Keratinocyte (primary cell): ENCODE measurements at regions not wholly inside any gene's neighbourhood (a gene's known extent, or its start where the extent isn't known, plus 50 kb on each side); places are given as distances from the start of the nearest gene placed in this dataset.

ENCODE experiments used
- DNase-seq: peaks from one replicate; pipeline ENCODE4 v3.0.0-alpha.2; 2011; ENCODE audit warnings: low read depth, missing footprints, low spot score
- FAIRE-seq: peaks from 2 replicates; lab custom pipeline; 2011; peaks lifted over from hg19 to GRCh38; lab: Jason Lieb, UNC
- H2AFZ ChIP-seq: 2 replicates; pipeline ENCODE4 v1.6.0; 2012; ENCODE audit warnings: low read length, control low read depth, inconsistent platforms; ENCODE audit not compliant: control insufficient read depth
- H3K27ac ChIP-seq: 2 replicates; pipeline ENCODE4 v1.5.1; 2011; ENCODE audit warnings: low read length; ENCODE audit not compliant: control insufficient read depth, insufficient read depth
- H3K27me3 ChIP-seq: 3 replicates; pipeline ENCODE4 v1.6.0; 2011; ENCODE audit warnings: low read length; ENCODE audit not compliant: control insufficient read depth, insufficient read depth; ENCODE audit errors: extremely low read depth
- H3K36me3 ChIP-seq, 2 experiments: 2 replicates in 1 of 2; 3 replicates in 1 of 2; pipeline ENCODE4 v1.5.1; 2011; ENCODE audit warnings: low read length in 2 of 2, mild to moderate bottlenecking in 1 of 2; ENCODE audit not compliant: control insufficient read depth in 2 of 2, insufficient read depth in 2 of 2; ENCODE audit errors: extremely low read depth in 1 of 2
- H3K4me1 ChIP-seq: 3 replicates; pipeline ENCODE4 v1.5.1; 2011; ENCODE audit warnings: low read length; ENCODE audit not compliant: control insufficient read depth, insufficient read depth; ENCODE audit errors: extremely low read depth
- H3K4me2 ChIP-seq: 3 replicates; pipeline ENCODE4 v1.6.0; 2011; ENCODE audit warnings: low read depth, low read length; ENCODE audit not compliant: control insufficient read depth, insufficient read depth; ENCODE audit errors: extremely low read depth
- H3K4me3 ChIP-seq, 3 experiments: fragments of 200-600 bp in 1 of 3; sonication (generic) in 1 of 3; 2 replicates in 2 of 3; 3 replicates in 1 of 3; pipeline ENCODE4 v1.5.1; 2011 to 2016; ENCODE audit warnings: low read length in 3 of 3, mild to moderate bottlenecking in 3 of 3, control low read depth in 2 of 3, inconsistent platforms in 1 of 3, low read depth in 1 of 3, mixed read lengths in 1 of 3, mixed run types in 1 of 3, moderate library complexity in 1 of 3; ENCODE audit not compliant: control insufficient read depth in 2 of 3, insufficient read depth in 2 of 3; ENCODE audit errors: extremely low read depth in 1 of 3
- H3K79me2 ChIP-seq: 2 replicates; pipeline ENCODE4 v1.6.0; 2012; ENCODE audit warnings: low read length; ENCODE audit not compliant: control insufficient read depth, insufficient read depth
- H3K9ac ChIP-seq: 3 replicates; pipeline ENCODE4 v1.6.0; 2011; ENCODE audit warnings: low read length; ENCODE audit not compliant: control insufficient read depth, insufficient read depth; ENCODE audit errors: extremely low read depth
- H3K9me1 ChIP-seq: 3 replicates; pipeline ENCODE4 v1.6.0; 2011; ENCODE audit warnings: low read length; ENCODE audit not compliant: control insufficient read depth, insufficient read depth; ENCODE audit errors: extremely low read depth
- H3K9me3 ChIP-seq: 2 replicates; pipeline ENCODE4 v1.5.1; 2012; ENCODE audit warnings: low read depth, low read length; ENCODE audit not compliant: control insufficient read depth
- H4K20me1 ChIP-seq: 3 replicates; pipeline ENCODE4 v1.6.0; 2011; ENCODE audit warnings: low read length; ENCODE audit not compliant: control insufficient read depth, insufficient read depth; ENCODE audit errors: extremely low read depth
- EZH2 ChIP-seq: IDR thresholded peaks from one replicate; pipeline ENCODE4 v1.6.1; 2012; ENCODE audit warnings: inconsistent platforms, mild to moderate bottlenecking, low read length, moderate library complexity
- dilution Hi-C: fragments of 300-500 bp; cut with MboI; formaldehyde crosslinking; loops from one replicate; pipeline ENCODE4 v1.7.0; 2020; ENCODE audit warnings: low sequenced_read_pairs; ENCODE audit not compliant: extremely low pct_ligation_motif_present
- TF ChIP-seq, protein P1 (sequence below), 3 experiments: IDR thresholded peaks in 1 of 3; conservative IDR thresholded peaks in 1 of 3; optimal IDR thresholded peaks in 1 of 3; 2 replicates in 2 of 3; 3 replicates in 1 of 3; pipeline versions ENCODE3 to v1.5.1; 2011; ENCODE audit warnings: low read length in 3 of 3, mild to moderate bottlenecking in 3 of 3, moderate library complexity in 2 of 3, control low read depth in 1 of 3, inconsistent platforms in 1 of 3; ENCODE audit not compliant: insufficient read depth in 2 of 3; ENCODE audit errors: extremely low read depth in 1 of 3

DNA sequence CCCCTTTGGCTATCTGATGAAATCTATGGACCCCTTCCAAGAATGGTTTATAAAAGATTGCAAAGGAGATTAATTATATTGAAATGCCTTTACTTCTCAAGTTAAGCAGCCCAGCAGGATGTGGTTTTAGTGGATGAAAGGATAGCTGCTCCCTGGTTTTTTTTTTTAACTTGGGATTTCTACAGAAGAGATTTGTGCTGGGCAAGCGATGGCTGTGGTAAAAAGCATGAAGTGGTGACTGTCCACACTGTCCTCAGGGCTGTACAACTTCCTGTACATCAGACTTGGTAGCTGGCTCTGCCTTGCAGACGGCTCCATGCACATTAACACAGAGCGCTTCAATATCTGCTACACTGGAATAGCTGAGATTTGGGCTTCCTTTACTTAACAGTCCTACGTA is 321.7 kb downstream of the DHX15 start:
- no peak overlapping the region for H3K27ac ChIP-seq
- H3K4me2 ChIP-seq, result no peak overlapping the region
- FAIRE-seq (peak; percentile 70), DNase-seq (no peak)
- H3K4me3 ChIP-seq, result no peak overlapping the region
- H4K20me1 ChIP-seq, result no peaks in the 10 kb centered on the region
- no peak for TF ChIP-seq EZH2
- TF ChIP-seq, protein P1, sequence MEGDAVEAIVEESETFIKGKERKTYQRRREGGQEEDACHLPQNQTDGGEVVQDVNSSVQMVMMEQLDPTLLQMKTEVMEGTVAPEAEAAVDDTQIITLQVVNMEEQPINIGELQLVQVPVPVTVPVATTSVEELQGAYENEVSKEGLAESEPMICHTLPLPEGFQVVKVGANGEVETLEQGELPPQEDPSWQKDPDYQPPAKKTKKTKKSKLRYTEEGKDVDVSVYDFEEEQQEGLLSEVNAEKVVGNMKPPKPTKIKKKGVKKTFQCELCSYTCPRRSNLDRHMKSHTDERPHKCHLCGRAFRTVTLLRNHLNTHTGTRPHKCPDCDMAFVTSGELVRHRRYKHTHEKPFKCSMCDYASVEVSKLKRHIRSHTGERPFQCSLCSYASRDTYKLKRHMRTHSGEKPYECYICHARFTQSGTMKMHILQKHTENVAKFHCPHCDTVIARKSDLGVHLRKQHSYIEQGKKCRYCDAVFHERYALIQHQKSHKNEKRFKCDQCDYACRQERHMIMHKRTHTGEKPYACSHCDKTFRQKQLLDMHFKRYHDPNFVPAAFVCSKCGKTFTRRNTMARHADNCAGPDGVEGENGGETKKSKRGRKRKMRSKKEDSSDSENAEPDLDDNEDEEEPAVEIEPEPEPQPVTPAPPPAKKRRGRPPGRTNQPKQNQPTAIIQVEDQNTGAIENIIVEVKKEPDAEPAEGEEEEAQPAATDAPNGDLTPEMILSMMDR (optimal IDR thresholded peaks at IDR 0.05 in 1 of 3, IDR thresholded peaks at IDR 0.05 in 1 of 3, conservative IDR thresholded peaks at IDR 0.05 in 1 of 3; ENCODE audit: extremely low read depth in 1 of 3, insufficient read depth in 2 of 3, low read length in 3 of 3), result no peak
- no peaks in the 10 kb centered on the region for H3K36me3 ChIP-seq
- peaks cover 13% of the 10 kb centered on the region for H3K4me1 ChIP-seq
- no peaks in the 10 kb centered on the region for H3K27me3 ChIP-seq
- H2AFZ ChIP-seq, result no peak overlapping the region
- H3K9me1 ChIP-seq, result no peaks in the 10 kb centered on the region
- H3K79me2 ChIP-seq, result no peaks in the 10 kb centered on the region
- H3K9me3 ChIP-seq, result no peaks in the 10 kb centered on the region
- no peak overlapping the region for H3K9ac ChIP-seq
- dilution Hi-C loops, result no loop called here

DNA sequence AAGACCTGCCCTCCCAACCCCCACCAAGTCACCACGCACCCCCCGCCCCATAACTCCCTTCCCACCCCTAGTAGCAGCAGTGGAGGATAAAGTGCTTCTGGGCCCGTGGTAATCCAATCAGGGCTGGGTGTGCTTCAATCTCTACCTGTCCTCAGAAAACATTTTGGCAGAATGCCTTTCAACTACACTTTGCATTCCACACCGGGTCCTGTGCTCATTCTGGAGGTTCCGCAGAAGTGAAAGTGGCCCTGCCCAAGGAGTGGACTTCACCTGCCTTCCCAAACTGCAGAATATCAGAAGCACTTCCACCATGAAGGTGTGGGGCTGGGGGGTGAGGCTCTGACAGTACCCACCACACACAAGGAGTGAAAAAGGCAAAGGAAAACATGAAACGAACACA is 322.3 kb downstream of the DHX15 start:
- Histone ChIP-seq H3K36me3 (no peaks in the 10 kb centered on the region), H3K9ac (no peak overlapping the region), H3K4me1 (peaks cover 12% of the 10 kb centered on the region), H3K27ac (no peak overlapping the region), H3K4me2 (peak overlapping the region; percentile 14), H2AFZ (peak overlapping the region; percentile 1), H4K20me1 (no peaks in the 10 kb centered on the region), H3K27me3 (no peaks in the 10 kb centered on the region), H3K79me2 (no peaks in the 10 kb centered on the region), H3K9me1 (no peaks in the 10 kb centered on the region), H3K9me3 (no peaks in the 10 kb centered on the region), H3K4me3 (no peak overlapping the region)
- no peak for DNase-seq
- TF ChIP-seq, protein P1 (optimal IDR thresholded peaks at IDR 0.05 in 1 of 3, IDR thresholded peaks at IDR 0.05 in 1 of 3, conservative IDR thresholded peaks at IDR 0.05 in 1 of 3; ENCODE audit: extremely low read depth in 1 of 3, insufficient read depth in 2 of 3, low read length in 3 of 3), result no peak
- TF ChIP-seq EZH2, result no peak
- FAIRE-seq, result no peak
- dilution Hi-C loops, result no loop called here
